Stimulated activated CD4-positive, alpha-beta T cell treated with anti-CD3 and anti-CD28 coated beads, Interleukin-4, amount 100 ng/mL, for 24 hours (primary cell): ENCODE measurements at regions not wholly inside any gene's neighbourhood (a gene's known extent, or its start where the extent isn't known, plus 50 kb on each side); places are given as distances from the start of the nearest gene placed in this dataset.

ENCODE experiments used
- DNase-seq: peaks from one replicate; pipeline ENCODE4 v3.0.0-alpha.2; 2020

DNA sequence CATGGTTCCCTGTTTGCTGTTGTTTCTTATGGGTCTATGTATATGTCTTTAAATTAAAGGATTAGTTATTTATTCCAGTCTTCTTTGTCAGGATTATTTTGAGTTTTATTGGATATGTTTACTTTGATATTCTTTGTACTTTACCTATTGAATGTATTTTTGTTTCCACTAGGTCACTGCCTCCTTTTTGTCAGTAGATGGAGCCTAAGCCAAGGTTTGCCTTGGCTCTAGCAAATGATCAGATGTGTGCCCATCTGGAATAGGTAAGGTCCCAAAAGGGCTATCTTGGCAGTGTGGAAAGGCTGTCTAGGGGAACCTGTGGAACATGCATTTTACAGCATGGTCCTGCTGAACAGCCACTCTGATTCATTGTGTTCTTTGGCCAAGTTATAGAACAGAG is 337.3 kb upstream of the GHITM start:
- no peak for DNase-seq

DNA sequence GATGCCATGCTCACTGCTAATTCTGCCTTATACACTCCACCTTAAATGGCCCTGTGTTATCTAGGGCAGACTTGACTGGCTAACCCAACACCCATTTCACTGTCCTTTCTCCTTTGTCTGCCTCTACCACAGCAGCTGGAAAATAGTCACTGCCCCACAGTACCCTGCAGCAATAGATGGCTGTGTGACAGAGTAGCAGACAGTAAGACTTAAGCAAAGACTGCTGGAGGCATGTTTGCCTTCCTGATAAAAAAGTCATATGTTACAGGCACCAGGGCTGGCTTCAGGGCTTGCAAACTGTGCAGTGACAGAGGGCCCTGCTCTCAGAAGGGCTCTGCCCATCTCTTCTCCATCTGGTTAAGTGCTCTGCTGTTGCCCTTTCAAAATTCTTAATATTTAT is 332.6 kb upstream of the GHITM start:
- DNase-seq: no peak

DNA sequence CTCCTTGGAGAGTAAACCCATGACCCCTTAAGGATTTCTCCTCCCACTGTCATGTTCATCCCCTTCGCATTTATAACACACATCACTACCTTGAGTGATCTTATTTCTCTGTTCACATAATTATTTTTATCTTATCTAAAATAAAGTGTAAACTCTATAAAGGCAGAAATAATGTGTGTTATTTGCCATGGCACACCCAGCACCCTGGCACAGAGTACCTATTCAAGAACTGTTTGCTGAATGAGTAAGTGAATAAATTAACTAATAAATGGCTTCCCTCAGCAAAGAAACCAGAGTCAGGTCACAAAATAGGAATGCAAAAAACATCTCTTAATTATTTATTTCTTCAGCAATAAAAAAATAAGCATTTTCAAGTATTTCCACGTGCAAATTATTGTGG is 330.3 kb upstream of the GHITM start:
- no peak for DNase-seq

DNA sequence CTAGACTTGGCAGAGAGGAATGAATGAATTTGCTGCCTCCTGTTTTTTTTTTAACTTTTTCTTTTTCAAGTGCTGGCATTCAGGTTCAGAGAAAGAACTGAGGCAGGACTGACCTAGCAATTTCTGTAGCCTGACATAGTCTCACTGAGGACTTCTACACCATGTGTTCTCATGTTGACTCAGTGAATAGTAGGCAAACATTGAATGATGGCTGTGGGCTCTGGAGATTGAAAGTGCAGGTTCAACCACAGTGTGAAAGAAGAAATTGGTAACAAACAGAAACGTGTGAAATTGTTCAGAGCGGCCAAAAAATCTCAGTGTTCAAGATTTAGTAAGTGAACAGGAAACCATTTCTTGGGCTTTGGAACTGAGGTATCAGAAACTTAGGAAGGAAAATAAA is 322.4 kb upstream of the GHITM start:
- DNase-seq: no peak

DNA sequence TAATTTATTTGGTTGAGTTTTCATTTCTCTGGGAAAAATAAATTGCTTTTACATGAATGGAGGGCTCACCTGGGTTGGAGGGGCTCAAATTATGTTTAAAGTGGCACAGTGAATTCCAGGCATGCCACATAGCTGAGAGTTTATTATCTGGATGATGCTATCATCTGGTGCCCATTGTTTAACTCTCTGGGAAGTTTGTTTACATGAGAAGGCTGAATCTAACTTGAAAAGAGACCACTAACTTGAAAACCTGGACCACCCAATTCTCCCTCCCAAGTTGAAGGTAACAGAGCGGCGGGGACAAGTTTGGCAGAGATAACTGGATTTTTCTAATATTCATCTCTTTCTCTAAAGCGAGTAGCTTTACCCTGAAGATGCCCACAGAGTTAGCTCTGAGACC is 321.5 kb upstream of the GHITM start:
- DNase-seq: no peak

DNA sequence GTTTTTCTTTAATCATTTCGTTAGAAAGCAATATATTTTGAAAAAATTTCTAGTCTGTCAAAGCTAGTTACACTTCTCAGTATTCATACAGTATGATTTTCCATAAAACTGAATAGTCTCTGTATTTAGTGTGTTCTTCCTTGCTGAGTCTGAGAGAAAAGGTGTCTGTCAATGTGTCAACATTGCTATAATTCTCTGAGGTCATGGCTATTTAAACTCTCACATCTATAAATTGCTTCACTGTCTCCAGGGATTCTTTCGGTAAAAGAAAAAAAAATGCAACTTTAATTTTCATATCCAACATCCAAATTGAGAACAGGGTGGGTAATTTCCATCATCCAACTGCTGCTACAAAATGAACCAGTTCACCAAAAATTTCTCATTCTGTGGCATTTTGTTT is 319.7 kb upstream of the GHITM start:
- DNase-seq: no peak

DNA sequence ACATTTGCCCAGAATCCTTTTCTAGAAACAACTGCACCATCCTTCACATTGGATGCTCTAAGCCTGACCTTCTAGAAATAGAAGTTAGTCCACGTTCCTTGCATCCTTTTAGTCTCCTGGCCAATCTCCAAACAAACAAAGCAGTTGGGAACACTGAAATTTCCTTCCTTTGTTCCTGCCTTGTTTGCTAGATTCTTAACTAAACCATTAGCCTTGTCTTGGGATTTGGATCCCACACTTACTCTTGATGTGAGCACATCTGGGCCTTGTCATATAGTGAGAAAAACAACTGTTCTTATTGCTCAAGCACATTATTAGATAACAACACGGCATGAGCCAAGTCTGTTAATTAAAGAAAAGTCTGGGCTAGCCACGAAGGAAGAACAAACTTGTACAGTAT is 319.3 kb upstream of the GHITM start:
- DNase-seq: no peak

DNA sequence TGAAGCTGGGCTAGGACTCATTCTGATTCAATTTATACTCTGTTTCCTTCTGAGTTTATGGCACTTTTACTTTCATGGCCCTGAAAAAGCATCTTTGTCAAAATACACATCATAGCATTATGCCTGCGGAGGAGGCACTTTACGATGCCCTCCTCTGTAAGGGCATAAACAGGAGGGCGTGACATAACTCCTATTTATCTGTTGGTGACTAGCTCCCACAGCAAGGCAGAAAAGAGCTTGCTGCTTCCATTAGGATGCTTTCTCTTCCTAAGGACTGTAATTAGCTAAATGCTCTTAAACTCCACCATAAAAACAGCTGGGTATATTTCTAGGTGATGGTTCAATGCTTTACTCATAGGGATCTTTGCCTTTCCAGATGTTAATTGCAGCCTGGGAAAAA is 315.2 kb upstream of the GHITM start:
- no peak for DNase-seq

DNA sequence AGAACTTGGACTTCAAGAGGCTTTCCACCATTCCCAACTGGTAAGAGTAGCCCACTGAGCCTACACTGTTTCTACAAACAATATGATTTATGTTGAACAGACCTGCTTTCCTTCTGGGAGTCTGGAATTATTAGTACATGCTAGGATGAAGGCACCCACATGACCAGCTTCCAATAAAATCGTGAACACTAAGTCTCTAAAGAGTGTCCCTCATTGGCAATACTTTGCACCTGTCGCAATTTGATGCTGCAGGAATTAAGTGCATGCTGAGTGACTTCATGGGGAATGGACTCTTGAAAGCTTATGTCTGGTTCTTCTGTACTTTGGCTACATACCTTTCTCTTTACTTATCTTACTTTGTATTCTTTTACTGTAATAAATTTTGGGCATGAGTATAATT is 305.2 kb upstream of the GHITM start:
- no peak for DNase-seq

DNA sequence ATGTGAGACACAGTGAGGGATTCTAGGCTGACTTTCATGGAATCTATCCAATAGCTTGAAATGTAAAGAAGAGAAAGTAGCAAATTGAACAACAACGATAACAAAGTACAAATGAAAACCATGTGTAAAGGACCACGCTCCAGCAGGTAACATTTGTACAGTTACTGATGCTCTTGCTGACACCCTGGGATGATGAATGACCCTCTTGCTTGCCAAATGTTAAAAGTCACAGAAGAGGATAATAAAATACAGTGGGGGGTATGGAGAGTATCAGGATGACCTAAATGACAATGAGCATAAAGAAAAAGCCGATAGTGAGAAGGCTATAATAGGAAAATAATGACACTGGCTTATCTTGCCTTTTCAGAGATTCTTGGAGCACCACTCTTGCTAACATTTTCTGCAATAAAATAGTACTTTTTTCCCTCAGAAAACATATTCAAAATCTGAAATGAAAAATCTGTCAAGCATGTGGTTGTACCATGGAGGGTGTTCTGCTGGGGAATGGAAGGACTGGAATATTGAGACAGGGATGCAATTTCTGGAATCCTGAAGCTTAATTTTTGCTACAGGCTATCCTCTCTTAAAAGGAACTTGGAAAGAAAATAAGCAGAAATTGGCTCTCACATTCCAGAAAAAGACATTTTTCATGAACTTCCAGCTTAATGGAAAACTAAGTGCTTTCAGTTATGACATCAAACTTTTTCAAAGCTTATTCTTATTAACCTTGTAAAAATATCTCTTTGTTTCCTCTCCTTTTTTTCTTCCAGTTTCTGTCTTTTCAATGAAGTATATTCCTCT is 303.2 kb upstream of the GHITM start:
- DNase-seq: no peak

DNA sequence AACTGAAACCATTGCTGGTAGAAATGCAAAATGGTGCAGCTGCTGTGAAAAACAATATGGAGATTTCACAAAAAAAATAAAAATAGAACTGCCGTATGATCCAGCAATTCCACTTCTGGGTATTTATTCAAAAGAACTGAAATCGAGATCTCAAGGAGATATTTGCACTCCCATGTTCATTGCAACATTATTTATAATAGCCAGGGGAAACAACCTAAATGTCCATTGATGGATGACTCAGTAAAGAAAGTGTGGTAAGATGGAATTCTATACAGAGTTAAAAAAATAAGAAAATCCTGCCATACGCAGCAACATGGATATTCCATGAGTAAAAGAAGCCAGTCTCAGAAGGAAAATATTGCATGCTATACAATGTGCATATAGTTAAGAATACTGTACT is 290.6 kb upstream of the GHITM start:
- no peak for DNase-seq

DNA sequence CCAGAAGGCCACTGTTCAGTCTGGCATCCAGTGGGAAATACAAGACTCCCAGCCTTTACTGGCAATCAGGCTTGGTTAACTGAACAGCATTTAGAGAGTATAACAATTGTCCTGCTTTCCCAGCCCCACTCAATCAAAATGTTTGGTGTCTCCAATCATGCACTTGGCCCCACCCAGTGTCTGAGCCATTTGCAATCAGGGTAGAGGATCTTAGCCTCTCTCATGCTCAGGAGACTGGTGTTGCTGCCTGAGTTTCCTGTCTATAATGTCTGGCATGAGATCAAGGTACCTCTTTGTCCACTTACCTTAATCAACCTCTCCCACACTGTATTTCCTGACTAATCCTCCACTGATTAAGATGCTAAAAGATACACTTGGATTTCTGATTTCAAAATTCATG is 290.2 kb upstream of the GHITM start:
- no peak for DNase-seq

DNA sequence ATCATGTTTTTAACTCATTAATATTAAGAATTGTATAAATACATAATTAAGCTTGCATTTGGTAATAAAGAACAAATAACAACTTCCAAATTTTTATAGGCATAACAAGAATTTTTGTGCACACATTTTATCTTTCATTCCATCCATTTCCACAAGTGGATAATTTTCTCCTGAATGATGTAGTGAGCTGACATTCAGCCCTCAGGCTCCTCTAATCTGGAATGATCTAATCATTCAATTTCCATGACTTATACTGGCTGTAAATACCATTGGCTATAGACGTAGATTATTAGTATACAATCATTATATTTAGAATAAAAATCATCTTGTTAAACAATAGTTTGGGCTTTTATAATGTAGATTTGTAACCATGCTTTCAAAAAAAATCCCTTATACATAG is 287.2 kb upstream of the GHITM start:
- no peak for DNase-seq

DNA sequence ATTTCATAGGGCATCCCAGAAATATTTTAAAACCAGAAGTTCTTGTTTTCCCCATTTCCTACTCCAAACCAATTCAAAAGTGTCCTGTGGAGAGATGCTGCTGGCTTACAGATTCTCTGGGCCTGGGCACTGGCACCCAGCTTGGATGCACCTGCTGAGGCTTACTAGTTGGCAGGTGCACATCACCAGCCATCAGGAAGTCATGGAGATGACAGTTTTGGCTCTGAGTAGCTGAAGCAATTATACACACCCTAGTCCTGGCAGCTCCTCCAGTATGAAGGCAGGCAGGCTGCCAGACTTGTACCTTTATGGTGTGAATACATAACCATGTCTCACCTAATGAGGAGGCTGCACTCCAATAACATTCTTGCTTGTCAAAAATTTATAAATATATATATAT is 276.6 kb upstream of the GHITM start:
- no peak for DNase-seq

DNA sequence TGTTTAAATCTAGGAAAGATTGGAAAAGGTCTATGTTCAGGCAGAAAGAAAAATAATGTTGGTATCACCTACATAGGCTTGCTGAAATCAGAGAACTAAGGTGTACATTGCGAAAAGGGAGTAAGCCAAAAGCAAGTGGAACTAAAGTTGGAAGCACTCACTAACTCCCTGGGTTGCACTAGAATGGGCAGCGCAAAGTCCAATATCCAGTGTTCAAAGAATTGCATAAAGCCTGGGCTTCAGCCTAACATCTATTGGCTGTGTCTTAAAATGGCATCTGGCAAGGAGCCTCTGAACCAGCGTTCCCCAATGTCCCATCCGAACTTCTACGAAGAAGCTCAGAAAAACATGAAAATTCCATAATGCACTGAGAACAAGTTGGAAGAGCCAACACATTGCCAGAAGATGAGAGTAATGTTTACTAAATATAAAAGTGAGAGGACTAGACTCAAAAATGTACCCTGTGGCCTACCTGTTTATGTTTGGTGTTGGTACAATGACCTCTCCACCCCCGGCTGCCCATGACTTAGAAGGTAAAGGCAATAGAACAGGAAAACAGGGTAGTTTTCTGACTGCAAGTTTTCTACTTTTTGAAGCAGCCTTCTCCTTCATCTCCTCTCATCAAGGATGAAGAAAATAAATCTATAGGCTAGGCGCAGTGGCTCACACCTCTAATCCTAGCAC is 275.9 kb upstream of the GHITM start:
- DNase-seq: no peak

DNA sequence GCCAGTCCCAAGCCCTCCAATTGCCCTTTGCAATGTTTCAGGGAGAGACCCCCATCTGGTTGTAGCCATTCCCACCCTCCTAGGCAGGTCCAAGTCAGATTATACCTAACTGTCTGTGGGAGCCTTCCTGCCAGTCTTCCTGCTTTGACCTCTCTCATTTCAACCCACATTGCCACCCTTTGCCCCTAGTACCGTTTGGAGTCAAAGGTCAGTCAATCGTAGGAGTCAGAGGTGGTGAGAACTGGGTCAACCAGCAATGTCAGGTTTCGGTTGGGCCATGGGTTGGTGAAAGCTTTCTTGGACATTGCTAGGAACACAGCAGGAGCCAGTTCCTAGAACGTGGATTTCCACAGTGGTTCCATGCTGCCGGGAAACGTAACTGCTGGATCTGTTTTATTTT is 269.4 kb upstream of the GHITM start:
- no peak for DNase-seq

DNA sequence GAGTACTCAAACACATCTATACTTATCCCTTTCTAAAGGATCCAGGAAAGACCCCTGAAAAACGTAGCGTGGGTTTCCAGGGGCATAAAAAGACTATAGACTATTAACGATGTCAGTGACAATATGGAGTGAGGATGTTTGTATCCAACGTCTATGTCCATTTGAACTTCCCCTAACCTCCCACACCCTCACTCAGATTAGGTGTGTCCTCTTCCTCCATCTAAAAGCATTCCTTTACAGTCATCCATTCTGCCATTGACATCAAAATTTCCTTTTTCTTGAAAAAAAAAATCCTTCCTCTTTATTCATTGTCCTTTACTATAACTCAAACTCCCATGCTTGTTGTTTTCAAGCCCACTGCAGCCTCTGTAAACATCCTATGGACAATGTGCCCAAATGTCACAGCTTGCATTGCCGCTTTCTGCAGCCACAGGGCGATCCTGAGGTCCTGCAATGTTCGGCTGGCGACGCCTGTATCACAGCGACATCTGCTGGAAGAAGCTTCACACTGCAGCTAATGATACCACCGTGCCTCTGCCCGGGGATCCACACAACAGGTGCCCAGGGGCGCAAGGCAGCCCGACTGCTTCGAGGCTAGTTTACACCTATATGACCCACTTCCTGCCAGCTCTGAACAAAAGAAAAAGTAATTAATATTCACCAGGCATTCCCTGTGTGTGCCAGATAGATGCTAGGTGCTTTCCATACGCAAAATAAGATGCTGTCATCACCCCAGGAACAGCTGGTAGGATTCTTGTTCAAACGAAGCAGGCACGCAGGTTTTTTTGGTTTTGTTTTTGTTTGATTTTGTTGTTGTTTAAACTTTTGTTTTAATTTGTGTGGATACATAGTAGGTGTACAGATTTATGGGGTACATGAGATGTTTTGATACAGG is 267.9 kb upstream of the GHITM start:
- DNase-seq: peak; percentile 60

DNA sequence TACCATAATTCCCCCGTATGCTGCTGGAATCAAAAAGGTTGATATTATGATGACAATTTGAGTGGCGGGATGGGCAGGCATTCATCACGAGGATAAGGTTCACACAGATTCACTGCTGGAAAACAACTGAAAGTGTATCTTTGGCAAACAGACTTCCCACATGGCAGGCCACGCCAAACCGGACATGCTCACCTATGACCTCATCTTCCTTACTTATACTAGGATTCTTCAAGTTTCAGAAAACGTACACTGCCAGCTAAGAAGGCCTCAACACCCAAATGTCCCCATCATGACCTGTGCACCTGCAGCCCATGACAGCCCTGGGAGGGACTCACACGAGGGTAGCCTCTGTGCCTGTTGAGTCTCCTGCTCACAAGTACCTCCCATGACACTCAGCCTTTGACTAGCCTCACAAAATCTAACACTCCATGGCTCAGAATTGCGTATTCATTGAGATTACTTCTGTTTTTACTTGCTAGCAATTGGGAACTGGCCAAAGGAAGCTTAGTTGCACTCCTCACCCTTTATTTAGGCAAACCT is 259.0 kb upstream of the GHITM start:
- DNase-seq: no peak

DNA sequence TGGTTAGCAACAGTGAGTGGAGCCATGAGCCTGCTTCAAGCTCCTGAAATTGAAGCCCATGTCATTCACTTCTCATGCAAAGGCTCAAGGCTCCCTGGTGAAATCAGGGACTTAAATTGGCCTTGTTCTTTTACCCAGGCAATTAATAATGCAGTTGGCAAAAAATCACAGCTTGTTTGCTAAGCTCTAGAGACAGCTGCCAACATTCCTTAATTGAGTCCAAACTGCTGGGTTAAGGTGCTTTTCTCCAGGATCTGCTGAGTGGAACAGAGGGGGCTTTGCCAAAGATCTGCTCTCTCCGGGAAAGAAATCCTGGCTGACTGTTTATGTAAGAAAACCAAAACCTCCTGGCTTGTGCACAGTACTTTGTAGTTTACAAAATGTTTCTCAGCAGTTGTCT is 257.6 kb upstream of the GHITM start:
- no peak for DNase-seq

DNA sequence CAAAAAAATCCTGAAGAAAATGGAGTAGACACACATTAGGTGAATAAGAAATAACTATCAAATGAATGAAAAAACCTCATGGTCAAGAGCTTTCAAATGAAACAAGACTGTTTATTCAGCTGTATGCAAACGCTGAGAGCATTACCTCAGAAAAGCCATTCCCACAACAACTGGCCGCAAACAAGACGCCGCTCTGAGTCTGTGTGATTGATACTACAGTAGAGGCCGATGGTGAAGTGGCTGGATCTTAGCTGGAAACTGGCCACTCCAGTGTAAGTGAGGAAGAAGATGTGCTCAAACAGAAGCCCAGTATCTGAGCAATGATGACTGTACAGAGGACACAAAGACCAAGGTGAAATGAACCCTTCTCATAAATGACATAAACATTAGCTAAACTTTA is 252.4 kb upstream of the GHITM start:
- no peak for DNase-seq

DNA sequence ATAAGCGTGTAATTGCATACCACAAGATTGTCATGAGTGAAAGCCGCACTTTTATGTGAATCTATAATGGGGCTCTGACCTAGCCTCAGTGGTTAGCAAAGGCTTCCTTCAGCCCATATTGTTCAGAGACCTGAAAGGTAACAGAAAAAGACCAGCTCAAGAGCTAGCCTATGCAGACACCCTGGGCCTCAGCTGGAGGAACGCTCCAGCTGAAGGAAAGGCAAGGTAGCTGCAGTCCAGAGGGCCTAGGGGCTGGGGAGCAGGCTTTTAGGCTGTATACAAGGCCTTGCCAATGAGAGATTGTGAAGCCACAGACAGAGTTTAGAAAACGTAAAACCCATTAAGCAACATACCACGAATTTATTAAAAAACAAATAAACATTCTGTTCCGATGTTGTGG is 246.6 kb upstream of the GHITM start:
- no peak for DNase-seq

DNA sequence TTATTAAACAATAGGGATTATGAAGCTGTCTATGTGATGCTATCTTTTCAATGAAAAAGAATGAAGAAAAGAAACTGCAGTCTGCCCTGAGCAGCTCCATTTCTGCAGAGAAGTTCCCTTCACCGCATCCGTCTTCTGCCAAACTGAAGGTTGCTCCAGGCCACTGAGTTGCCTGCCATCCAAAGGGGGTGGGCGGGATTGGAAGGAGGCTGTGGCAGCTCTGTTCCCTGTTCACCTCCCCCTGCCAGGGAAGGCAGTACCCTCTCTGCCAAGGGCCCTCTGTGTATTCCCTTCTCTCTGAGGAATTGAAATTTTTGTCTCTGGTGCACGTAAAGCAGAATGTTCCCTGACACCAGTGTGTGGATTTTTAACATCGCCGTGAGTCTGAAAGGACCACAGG is 243.1 kb upstream of the GHITM start:
- no peak for DNase-seq

DNA sequence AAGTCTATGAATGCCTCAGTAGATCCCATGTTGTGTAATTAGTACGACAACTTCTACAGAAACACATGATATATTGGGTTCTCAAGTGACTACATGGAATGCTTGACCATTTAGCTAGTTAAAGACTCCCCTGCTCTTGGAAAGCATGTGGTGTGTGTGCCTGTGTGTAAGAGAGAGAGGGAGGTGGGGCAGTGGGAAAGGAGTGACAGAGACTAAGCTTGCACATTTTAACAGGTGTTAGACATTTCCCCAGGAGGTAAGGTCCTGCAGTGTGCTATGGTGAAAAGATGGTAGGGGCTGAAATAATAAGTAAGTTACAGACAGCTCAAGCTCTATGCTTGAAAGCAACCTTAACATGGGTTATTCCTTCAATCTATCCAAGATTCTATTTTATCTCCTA is 241.7 kb upstream of the GHITM start:
- DNase-seq: no peak

DNA sequence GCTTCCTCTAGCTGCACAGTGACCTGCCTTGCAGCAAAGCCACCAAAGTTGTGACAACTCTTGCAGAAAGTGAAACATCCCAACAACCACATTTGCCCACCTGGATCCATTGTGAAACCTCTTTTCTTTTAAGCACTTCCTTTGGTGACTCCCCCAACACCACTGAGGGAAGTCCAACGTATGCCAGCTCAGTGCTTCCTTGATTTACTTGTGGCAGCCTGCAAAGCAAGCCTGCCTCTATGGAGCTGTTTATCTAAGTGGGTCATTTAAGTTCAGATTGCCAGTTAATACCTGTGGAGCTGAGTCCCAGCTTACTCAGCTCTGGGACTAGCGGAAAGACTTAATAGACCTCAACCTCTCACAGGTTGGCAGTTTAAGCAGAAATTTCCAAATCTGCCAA is 230.8 kb upstream of the GHITM start:
- no peak for DNase-seq
